NCI-H748 (cell line): ENCODE measurements at regions not wholly inside any gene's neighbourhood (a gene's known extent, or its start where the extent isn't known, plus 50 kb on each side); places are given as distances from the start of the nearest gene placed in this dataset.

Source experiments
- DNase-seq: peaks from one replicate; lab custom pipeline; 2025; ENCODE audit not compliant: unreplicated experiment; lab: John Stamatoyannopoulos, UW

DNA sequence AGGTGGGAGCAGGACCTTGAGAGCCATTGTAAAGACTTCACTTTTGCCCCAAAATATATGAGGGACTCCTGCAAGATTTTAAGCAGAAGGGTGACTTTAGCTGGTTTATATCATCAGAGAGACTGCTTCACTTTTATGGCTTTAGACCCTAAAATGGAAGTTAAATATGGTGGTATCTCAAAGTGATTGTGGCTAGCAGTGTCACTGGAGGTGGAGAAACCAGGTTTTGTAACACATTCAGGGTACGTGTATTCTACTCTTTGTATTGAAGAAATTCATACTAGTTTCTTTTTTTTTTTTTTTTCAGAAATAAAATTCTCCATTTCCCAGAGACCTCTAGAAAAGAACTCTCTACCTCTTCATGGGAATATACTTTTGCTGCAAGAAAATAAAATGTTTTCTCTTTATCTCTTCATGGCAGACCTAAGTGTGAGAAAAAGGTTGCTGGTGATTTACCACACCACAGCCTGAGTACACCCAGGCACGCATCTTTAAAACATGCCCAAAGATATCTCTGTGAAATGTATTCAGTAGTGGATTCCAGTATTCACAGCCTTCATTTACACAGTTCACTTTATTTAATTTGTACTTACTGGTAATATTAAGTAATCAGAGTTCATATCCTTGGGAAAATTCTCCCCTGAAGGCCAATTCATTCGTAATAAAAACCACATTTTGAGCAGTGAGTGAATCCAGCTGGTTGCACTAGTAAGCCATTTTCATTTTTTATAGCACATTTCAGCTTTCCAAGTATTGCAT lies 74.3 kb upstream of the GUCY1A1 start:
- DNase-seq, result no peak

DNA sequence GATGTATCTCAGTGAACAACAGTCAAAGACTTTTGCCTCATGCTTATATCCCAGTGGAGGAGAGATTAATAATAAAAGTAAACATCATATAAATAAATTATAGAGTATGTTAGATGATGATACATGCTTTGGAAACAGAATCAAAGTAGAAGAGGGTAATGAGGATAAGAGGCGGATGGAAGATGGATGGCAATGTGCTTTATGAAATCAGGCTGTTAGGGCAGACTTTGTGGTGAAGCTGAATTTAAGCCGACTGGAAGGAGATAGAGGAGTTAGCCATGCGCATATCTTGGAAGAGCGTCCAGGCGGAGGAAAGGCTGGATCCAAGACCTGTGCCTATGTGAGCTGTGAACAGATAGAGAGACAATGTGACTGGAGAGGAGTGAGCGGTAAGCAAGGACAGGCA lies 74.9 kb upstream of the GUCY1A1 start:
- DNase-seq, result no peak

DNA sequence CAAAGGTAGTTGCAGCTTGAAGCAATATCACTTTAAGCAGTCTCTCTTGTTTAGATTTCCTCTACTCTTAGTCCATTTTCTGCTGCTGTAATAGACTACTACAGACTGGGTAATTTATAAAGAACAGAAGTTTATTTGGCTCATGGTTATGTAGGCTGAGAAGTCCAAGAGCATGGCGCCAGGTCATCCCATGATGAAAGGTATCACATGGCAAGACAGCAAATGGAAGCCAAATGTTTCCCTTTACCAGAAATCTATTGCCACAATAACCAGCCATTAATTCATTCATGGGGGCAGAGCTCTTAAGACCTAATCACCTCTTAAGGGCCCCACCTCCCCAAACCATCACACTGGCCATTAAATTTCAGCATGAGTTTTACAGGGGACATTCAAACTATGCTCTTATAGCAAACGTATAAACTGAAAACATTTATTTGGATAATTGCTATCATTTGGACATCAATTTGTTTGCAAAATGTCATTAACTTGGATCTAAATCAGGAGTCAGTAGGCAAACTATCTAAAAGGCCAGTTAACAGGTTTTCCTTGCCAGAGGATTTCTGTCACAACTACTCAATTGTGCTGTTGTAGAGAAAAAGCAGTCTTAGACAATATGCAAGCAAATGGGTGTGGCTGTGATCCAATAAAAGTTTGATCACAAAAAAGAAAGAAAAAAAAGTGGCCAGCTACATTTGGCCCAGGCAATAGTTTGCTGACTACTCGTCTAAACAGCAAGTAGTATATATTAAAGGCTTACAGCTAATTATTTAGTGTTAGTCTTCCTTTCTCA lies 75.7 kb upstream of the GUCY1A1 start:
- peak; percentile 31 for DNase-seq

- DNase-seq, result no peak
Observed at GRCh38 chr4:155588437-155588836, 78.2 kb upstream of the GUCY1A1 start.

GRCh38 chr4:155587766-155588165 lies 78.9 kb upstream of the GUCY1A1 start:
- no peak for DNase-seq

DNA sequence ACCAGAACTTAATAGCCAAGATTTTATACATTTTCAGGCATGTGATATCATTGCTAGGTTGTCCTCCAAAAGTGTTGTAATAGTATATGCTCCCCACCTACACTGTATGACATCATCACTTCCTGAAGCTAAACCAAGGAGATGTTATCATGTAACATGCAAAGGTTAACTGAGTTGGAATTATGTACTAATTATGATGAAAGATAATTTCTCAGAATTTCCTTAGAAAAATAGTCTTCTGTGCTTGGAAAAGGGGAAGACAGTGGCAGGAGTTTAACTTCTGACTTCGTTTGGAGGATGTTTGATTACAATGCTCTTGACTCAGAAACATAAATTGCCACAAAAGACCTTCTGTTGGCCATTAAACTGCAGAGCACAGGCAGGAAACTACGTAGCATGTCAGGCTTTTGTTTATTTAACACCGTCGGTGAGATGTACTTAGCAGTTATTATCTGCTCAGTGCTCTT lies 83.6 kb upstream of the GUCY1A1 start:
- peak; percentile 90 for DNase-seq

GRCh38 chr4:155582041-155582440 lies 84.6 kb upstream of the GUCY1A1 start:
- DNase-seq, result no peak

DNA sequence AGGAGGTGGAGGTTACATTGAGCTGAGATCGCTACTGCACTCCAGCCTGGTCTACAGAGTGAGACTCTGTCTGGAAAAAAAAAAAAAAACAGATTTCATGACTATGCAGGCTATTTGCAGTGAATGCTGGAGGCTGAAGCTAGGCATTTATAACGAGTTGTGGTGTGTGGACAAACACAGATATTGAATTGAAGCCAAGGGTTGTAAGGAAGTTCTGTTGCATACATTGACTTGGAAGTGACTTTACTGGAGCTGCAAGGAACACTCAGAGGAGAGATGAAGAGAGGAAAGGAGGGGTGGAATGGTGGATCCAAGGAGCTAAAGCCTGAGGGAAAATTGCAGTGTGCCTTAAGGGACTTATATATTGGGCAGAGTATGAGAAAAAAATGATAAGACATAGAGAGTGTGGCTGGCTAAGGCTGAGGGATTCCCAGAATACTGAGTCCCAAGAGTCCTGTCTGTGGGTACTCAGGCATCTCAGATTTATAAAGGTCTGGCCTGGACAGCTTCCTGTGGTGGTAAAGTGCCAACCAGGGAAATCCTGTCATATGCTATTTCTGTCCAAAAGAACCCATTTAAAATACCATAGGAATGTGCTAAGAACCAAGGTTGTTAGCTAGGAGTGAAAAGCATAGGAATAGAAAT lies 87.8 kb upstream of the GUCY1A1 start:
- DNase-seq, result no peak

GRCh38 chr4:155578219-155578618 lies 88.4 kb upstream of the GUCY1A1 start:
- DNase-seq, result no peak

- peak; percentile 28 for DNase-seq
Observed at GRCh38 chr4:155574329-155574728, 92.3 kb upstream of the GUCY1A1 start.

- DNase-seq, result no peak
Observed at GRCh38 chr4:155573126-155573525, 93.5 kb upstream of the GUCY1A1 start.

- DNase-seq, result no peak
Observed at GRCh38 chr4:155572106-155572703, 94.4 kb upstream of the GUCY1A1 start.

- DNase-seq, result peak; percentile 62
Observed at GRCh38 chr4:155571184-155571944, 95.3 kb upstream of the GUCY1A1 start.

DNA sequence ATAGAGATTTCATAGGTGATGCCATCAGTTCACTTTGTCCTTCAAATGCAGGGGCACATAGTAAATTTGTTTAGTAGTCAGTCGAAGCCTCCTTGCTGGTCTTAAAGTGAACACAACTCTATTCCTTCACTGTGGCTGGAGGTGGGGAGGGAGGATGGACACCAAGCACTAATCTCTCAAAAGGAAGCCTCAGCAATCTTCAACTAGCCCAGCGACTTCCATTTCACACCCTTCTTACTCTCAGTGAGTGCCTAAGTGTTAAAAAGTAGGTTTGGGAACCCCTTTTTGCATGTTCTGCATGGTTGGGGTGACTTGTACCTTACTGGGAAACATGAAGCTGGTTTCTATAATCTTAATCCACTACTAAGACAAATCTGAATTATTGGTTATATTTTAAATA lies 96.0 kb upstream of the GUCY1A1 start:
- no peak for DNase-seq

DNA sequence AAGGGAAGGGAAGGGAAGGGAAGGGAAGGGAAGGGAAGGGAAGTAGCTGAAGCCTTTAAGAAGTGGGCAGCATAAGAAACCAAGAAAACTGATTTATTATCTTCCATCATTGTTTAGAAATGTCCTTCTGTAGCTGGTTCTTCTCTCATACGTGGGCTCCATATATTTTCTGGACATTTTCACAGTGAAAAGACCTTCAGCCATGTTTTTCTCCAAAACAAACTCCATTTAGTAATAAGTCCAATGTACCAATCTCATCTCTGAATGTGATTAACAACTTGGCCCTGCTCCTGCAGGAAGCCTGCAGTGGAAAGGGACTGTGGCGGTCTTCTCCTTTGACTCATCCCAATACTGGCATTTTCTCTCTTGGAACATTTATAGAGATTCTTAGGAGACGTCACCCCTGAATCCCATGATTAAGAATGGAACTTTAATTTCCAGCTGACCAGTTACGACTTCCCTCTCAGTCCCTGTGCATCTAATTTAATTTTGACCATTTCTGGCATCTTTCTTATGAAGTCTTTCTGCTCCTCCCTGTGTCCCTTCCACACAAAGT lies 96.6 kb upstream of the GUCY1A1 start:
- DNase-seq, result no peak

GRCh38 chr4:155569471-155569870 lies 97.2 kb upstream of the GUCY1A1 start:
- DNase-seq, result no peak

GRCh38 chr4:155568641-155569220 lies 97.9 kb upstream of the GUCY1A1 start:
- DNase-seq, result no peak

GRCh38 chr4:155566354-155566753 lies 100.3 kb upstream of the GUCY1A1 start:
- DNase-seq, result no peak

GRCh38 chr4:155565776-155566175 lies 100.9 kb upstream of the GUCY1A1 start:
- no peak for DNase-seq

DNA sequence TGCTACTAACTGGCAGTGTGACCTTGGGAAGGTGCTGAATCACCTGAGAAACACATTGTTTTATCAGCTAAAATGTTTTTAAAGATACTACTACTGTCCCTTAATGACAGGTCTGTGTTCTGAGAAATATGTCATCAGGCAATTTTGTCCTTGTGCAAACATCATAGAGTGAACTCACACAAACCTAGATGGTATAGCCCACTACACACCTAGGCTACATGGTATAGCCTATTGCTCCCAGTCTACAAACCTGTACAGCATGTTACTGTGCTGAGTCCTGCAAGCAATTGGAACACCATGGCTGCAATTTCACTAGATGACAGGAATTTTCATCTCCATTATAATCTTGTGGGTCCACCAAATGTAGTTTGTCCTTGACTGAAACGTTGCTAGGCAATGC lies 101.3 kb upstream of the GUCY1A1 start:
- no peak for DNase-seq
